ENCODE measurements at regions not wholly inside any gene's neighbourhood (a gene's known extent, or its start where the extent isn't known, plus 50 kb on each side); places are given as distances from the start of the nearest gene placed in this dataset.

GRCh38 chr7:41818765-41819398 lies 116.0 kb upstream of the INHBA start:
- intact Hi-C loops (cut with micrococcal nuclease): no loop called here

GRCh38 chr7:41817386-41817785 lies 114.5 kb upstream of the INHBA start:
- Histone ChIP-seq H3K36me3 (ENCODE audit: low read depth, low read length) (no peaks in the 10 kb centered on the region), H3K27me3 (ENCODE audit: low read length) (no peaks in the 10 kb centered on the region), H3F3A (ENCODE audit: low read length, unreplicated experiment) (no peaks in the 10 kb centered on the region), H3K9me3 (ENCODE audit: low read length) (no peaks in the 10 kb centered on the region), H3K9me2 (replicated peaks; ENCODE audit: low read length) (no peaks in the 10 kb centered on the region), H3K4me2 (ENCODE audit: low read length) (no peak overlapping the region), H3K9ac (ENCODE audit: low read length) (no peak overlapping the region), H3K79me2 (ENCODE audit: low read length) (no peaks in the 10 kb centered on the region), H3K4me1 (ENCODE audit: insufficient read depth, low read length) (no peaks in the 10 kb centered on the region), H3K4me3 (ENCODE audit: low read length) (no peak overlapping the region), H2AFZ (ENCODE audit: low read length) (no peak overlapping the region), H3K27ac (ENCODE audit: low read length) (no peak overlapping the region), H4K20me1 (ENCODE audit: low read length) (no peaks in the 10 kb centered on the region)
- BruUV-seq (replicated peaks): no TSS peak
- CTCF ChIA-PET: no interaction called here
- no peak for TF ChIP-seq EZH2phosphoT487 (IDR thresholded peaks at IDR 0.05; ENCODE audit: borderline replicate concordance, low read length)
- no peak for TF ChIP-seq EZH2 (IDR thresholded peaks at IDR 0.05; ENCODE audit: low read length, unreplicated experiment)
- TF ChIP-seq CTCF (conservative IDR thresholded peaks at IDR 0.05; ENCODE audit: low read depth, low read length): no peak
- ATAC-seq (peak; percentile 74), DNase-seq (peak; percentile 30)
- intact Hi-C loops (cut with micrococcal nuclease): no loop called here
- POLR2A ChIA-PET (ENCODE audit: unreplicated experiment): no interaction called here

More at GRCh38 chr7:41818765-41819398, 116.0 kb upstream of the INHBA start:
- no peak overlapping the region for H3K4me3 ChIP-seq (ENCODE audit: low read length)
- no peaks in the 10 kb centered on the region for H3K4me1 ChIP-seq (ENCODE audit: insufficient read depth, low read length)
- no peak overlapping the region for H3K9ac ChIP-seq (ENCODE audit: low read length)
- ATAC-seq (no peak), DNase-seq (no peak)
- H3K79me2 ChIP-seq (ENCODE audit: low read length): no peaks in the 10 kb centered on the region
- ChIA-PET CTCF (no interaction called here), POLR2A (ENCODE audit: unreplicated experiment) (interaction anchor here (0.6 kb wide), 1 partner anchor 426 kb away, joined by 4 read pairs; no protein-coding TSS in a partner anchor)
- no peaks in the 10 kb centered on the region for H3K36me3 ChIP-seq (ENCODE audit: low read depth, low read length)
- H3K27me3 ChIP-seq (ENCODE audit: low read length): no peaks in the 10 kb centered on the region
- no peak for TF ChIP-seq EZH2phosphoT487 (IDR thresholded peaks at IDR 0.05; ENCODE audit: borderline replicate concordance, low read length)
- TF ChIP-seq CTCF (conservative IDR thresholded peaks at IDR 0.05; ENCODE audit: low read depth, low read length): no peak
- no peak for TF ChIP-seq EZH2 (IDR thresholded peaks at IDR 0.05; ENCODE audit: low read length, unreplicated experiment)
- no TSS peak for BruUV-seq (replicated peaks)
- H3K9me3 ChIP-seq (ENCODE audit: low read length): no peaks in the 10 kb centered on the region
- H2AFZ ChIP-seq (ENCODE audit: low read length): no peak overlapping the region
- no peaks in the 10 kb centered on the region for H4K20me1 ChIP-seq (ENCODE audit: low read length)
- H3K27ac ChIP-seq (ENCODE audit: low read length): no peak overlapping the region
- H3K9me2 ChIP-seq (replicated peaks; ENCODE audit: low read length): no peaks in the 10 kb centered on the region
- no peak overlapping the region for H3K4me2 ChIP-seq (ENCODE audit: low read length)
- no peaks in the 10 kb centered on the region for H3F3A ChIP-seq (ENCODE audit: low read length, unreplicated experiment)

- Histone ChIP-seq H3K4me1 (ENCODE audit: insufficient read depth, low read length) (no peaks in the 10 kb centered on the region), H3K9me2 (replicated peaks; ENCODE audit: low read length) (no peaks in the 10 kb centered on the region), H3K36me3 (ENCODE audit: low read depth, low read length) (no peaks in the 10 kb centered on the region), H3K27ac (ENCODE audit: low read length) (no peak overlapping the region), H3K9me3 (ENCODE audit: low read length) (no peaks in the 10 kb centered on the region), H3K4me2 (ENCODE audit: low read length) (no peak overlapping the region), H2AFZ (ENCODE audit: low read length) (no peak overlapping the region), H3K9ac (ENCODE audit: low read length) (no peak overlapping the region), H3F3A (ENCODE audit: low read length, unreplicated experiment) (no peaks in the 10 kb centered on the region), H3K27me3 (ENCODE audit: low read length) (no peaks in the 10 kb centered on the region), H4K20me1 (ENCODE audit: low read length) (no peaks in the 10 kb centered on the region), H3K4me3 (ENCODE audit: low read length) (no peak overlapping the region), H3K79me2 (ENCODE audit: low read length) (no peaks in the 10 kb centered on the region)
- POLR2A ChIA-PET (ENCODE audit: unreplicated experiment): no interaction called here
- BruUV-seq (replicated peaks): no TSS peak
- ATAC-seq (no peak), DNase-seq (no peak)
- intact Hi-C loops (cut with micrococcal nuclease): no loop called here
- no peak for TF ChIP-seq EZH2 (IDR thresholded peaks at IDR 0.05; ENCODE audit: low read length, unreplicated experiment)
- TF ChIP-seq EZH2phosphoT487 (IDR thresholded peaks at IDR 0.05; ENCODE audit: borderline replicate concordance, low read length): no peak
- TF ChIP-seq CTCF (conservative IDR thresholded peaks at IDR 0.05; ENCODE audit: low read depth, low read length): no peak
- CTCF ChIA-PET: interaction anchor here (0.6 kb wide), 1 partner anchor 199 kb away, joined by 4 read pairs; no protein-coding TSS in a partner anchor
These were observed 113.2 kb upstream of the INHBA start for GRCh38 chr7:41816111-41816510.
